TTC549 (cell line): ENCODE measurements at regions not wholly inside any gene's neighbourhood (a gene's known extent, or its start where the extent isn't known, plus 50 kb on each side); places are given as distances from the start of the nearest gene placed in this dataset.

Experiments used
- FAIRE-seq: peaks from 2 replicates; lab custom pipeline; 2012; peaks lifted over from hg19 to GRCh38; lab: Jason Lieb, UNC

GRCh38 chr4:136281889-136282288, 1250.4 kb downstream of the PCDH18 start:
- FAIRE-seq, result no peak

GRCh38 chr4:136281307-136281706, 1251.0 kb downstream of the PCDH18 start:
- FAIRE-seq, result no peak

GRCh38 chr4:136277741-136278140, 1254.6 kb downstream of the PCDH18 start:
- no peak for FAIRE-seq

- FAIRE-seq, result no peak
These were observed 1285.4 kb downstream of the PCDH18 start for GRCh38 chr4:136246876-136247275.

GRCh38 chr4:136241221-136241986, 1290.9 kb downstream of the PCDH18 start:
- no peak for FAIRE-seq

GRCh38 chr4:136227315-136227714, 1305.0 kb downstream of the PCDH18 start:
- no peak for FAIRE-seq

- FAIRE-seq, result no peak
These were observed 1312.6 kb downstream of the PCDH18 start for GRCh38 chr4:136219592-136220125.

GRCh38 chr4:136203199-136203598, 1329.1 kb downstream of the PCDH18 start:
- FAIRE-seq, result no peak

GRCh38 chr4:136198358-136198757, 1333.9 kb downstream of the PCDH18 start:
- FAIRE-seq, result no peak

GRCh38 chr4:136194962-136195361, 1337.3 kb downstream of the PCDH18 start:
- no peak for FAIRE-seq

GRCh38 chr4:136186650-136187049, 1345.6 kb downstream of the PCDH18 start:
- no peak for FAIRE-seq

- no peak for FAIRE-seq
These were observed 1348.8 kb downstream of the PCDH18 start for GRCh38 chr4:136183513-136183912.

- FAIRE-seq, result no peak
These were observed 1375.3 kb downstream of the PCDH18 start for GRCh38 chr4:136156947-136157346.

GRCh38 chr4:136150046-136150445, 1382.2 kb downstream of the PCDH18 start:
- no peak for FAIRE-seq

- FAIRE-seq, result no peak
These were observed 1395.7 kb downstream of the PCDH18 start for GRCh38 chr4:136136601-136137000.

GRCh38 chr4:136124251-136124745, 1408.0 kb downstream of the PCDH18 start:
- no peak for FAIRE-seq

- no peak for FAIRE-seq
These were observed 1410.9 kb downstream of the PCDH18 start for GRCh38 chr4:136121426-136121825.

GRCh38 chr4:136113921-136114320, 1418.4 kb downstream of the PCDH18 start:
- FAIRE-seq, result no peak

GRCh38 chr4:136112116-136112515, 1420.2 kb downstream of the PCDH18 start:
- no peak for FAIRE-seq

- no peak for FAIRE-seq
These were observed 1425.5 kb downstream of the PCDH18 start for GRCh38 chr4:136106753-136107152.

- no peak for FAIRE-seq
These were observed 1428.7 kb downstream of the PCDH18 start for GRCh38 chr4:136103616-136104015.

- FAIRE-seq, result no peak
These were observed 1434.6 kb downstream of the PCDH18 start for GRCh38 chr4:136097676-136098075.

GRCh38 chr4:136088211-136088867, 1444.0 kb downstream of the PCDH18 start:
- FAIRE-seq, result no peak
